Fibroblast of pulmonary artery (primary cell): ENCODE measurements at regions not wholly inside any gene's neighbourhood (a gene's known extent, or its start where the extent isn't known, plus 50 kb on each side); places are given as distances from the start of the nearest gene placed in this dataset.

Experiments
- DNase-seq: peaks from one replicate; pipeline ENCODE4 v3.0.0-alpha.2; 2010; ENCODE audit warnings: low read depth
- H3K4me3 ChIP-seq: replicated peaks from 2 replicates; pipeline ENCODE4 v1.5.1; 2011; ENCODE audit warnings: low read depth, mild to moderate bottlenecking, control low read depth, low read length, moderate library complexity
- CTCF ChIP-seq: IDR thresholded peaks from 2 replicates; pipeline ENCODE4 v1.5.1; 2011; ENCODE audit warnings: mild to moderate bottlenecking, control low read depth, low read length, inconsistent platforms; ENCODE audit errors: missing control alignments

DNA sequence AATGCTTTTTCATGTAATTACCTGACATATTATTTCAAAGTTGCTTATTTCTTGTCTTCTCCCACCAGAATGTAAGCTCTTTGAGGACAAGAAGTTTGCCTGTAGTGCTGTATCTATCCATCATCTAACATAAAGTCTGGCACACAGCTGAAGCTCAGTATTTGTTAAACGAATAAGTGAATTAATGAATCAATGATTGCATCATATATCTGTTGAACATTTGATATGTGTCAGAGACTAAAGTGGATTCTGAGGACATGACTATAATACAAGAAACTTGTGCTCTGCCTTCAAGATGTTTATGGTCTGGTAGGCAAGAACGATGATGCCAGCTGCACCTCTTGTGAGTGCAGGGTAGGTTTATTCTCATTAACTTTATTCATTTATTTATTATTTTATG, 115.4 kb upstream of the SCAF11 start:
- DNase-seq, result no peak
- no peak overlapping the region for H3K4me3 ChIP-seq
- TF ChIP-seq CTCF, result no peak

GRCh38 chr12:46103559-46104383, 113.4 kb upstream of the SCAF11 start:
- DNase-seq, result no peak
- H3K4me3 ChIP-seq, result no peak overlapping the region
- TF ChIP-seq CTCF, result no peak

DNA sequence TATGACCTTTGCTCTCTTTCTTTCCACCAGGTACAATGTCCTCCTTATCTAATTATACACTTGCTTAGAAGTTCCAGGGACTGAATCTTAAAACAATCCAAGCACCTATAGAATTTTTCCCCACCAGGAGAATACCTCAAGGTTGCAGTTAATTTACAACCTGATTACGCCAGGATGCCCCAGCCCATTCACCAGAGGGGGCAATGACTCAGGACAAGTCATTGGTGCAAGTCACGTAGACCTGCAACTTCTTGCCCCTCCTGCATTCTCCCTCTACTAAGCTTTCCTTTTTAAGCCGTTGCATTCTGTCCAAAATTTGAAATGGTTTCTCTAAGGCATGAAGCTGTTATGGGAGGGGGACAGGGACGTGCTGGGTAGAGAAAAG, 111.1 kb upstream of the SCAF11 start:
- TF ChIP-seq CTCF, result no peak
- DNase-seq, result no peak

GRCh38 chr12:46100551-46101484, 110.4 kb upstream of the SCAF11 start:
- no peak for TF ChIP-seq CTCF
- H3K4me3 ChIP-seq, result no peak overlapping the region
- DNase-seq, result no peak

More for the DNA sequence above, 111.1 kb upstream of the SCAF11 start:
- H3K4me3 ChIP-seq, result no peak overlapping the region

DNA sequence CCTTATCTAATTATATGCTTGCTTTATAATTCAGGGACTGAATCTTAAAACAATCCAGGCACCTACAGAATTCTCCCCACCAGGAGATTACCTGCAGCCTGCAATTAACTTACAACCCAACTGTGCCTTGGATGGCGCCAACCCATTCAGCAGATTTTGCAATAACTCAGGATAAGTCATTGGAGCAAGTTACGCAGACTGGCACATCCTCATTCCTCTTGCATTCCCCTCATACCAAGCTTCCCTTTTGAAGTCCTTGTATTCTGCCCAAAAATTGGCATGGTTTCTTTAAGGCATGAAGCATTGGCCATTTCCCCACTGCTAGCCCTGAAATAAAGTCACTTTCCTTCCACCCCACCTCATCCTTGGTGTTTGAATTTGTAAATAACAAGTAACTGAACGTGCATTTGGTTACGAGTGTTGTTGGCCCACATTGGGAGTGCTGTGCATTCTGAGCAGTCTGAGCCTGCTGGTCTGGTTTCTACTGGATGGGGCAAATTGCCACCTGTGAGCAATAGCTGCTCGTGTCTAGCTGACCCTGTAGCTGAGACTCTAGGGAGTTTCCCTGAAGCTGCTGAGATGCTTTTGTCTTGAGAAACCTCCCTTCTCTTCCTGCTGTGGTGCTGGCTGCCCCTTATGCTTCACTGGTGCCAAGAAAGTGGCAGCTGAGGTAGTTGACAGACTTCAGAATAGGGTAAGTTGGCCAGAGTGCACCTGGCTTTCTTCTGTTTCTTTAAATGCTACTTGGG, 99.2 kb upstream of the SCAF11 start:
- peak; percentile 3 for DNase-seq
- no peak for TF ChIP-seq CTCF
- no peak overlapping the region for H3K4me3 ChIP-seq

- no peak for DNase-seq
- no peak for TF ChIP-seq CTCF
- H3K4me3 ChIP-seq, result no peak overlapping the region
Observed at GRCh38 chr12:46087916-46088439, 97.6 kb upstream of the SCAF11 start.
